ENCODE measurements at regions not wholly inside any gene's neighbourhood (a gene's known extent, or its start where the extent isn't known, plus 50 kb on each side); places are given as distances from the start of the nearest gene placed in this dataset.

DNA sequence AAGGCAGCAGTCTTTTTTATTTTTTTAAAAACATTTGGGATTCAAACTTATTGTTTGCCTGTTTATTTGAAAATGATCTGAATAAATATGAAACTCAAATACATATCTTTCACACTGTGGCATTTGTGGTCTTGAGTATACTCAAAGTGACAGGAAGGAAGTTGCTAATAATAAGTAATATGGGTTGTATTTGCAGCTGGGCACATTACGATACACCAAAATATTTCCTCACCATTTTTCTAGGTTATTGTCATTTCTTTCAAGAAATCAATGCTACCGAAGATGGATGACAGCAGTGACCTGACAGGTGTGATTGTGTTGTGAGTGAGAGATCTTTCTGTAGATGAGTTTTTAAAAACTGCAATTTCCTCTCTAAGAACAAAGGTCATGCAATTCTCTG, 665.7 kb downstream of the CDH8 start:
- no peaks in the 10 kb centered on the region for H3K27me3 ChIP-seq
- no peaks in the 10 kb centered on the region for H3K36me3 ChIP-seq
- ATAC-seq (ENCODE audit: low FRiP score in 2 of 2) = no peak
- no peak overlapping the region for H3K27ac ChIP-seq
- DNase-seq = no peak
- H3K4me3 ChIP-seq = no peak overlapping the region
- TF ChIP-seq, protein P1, sequence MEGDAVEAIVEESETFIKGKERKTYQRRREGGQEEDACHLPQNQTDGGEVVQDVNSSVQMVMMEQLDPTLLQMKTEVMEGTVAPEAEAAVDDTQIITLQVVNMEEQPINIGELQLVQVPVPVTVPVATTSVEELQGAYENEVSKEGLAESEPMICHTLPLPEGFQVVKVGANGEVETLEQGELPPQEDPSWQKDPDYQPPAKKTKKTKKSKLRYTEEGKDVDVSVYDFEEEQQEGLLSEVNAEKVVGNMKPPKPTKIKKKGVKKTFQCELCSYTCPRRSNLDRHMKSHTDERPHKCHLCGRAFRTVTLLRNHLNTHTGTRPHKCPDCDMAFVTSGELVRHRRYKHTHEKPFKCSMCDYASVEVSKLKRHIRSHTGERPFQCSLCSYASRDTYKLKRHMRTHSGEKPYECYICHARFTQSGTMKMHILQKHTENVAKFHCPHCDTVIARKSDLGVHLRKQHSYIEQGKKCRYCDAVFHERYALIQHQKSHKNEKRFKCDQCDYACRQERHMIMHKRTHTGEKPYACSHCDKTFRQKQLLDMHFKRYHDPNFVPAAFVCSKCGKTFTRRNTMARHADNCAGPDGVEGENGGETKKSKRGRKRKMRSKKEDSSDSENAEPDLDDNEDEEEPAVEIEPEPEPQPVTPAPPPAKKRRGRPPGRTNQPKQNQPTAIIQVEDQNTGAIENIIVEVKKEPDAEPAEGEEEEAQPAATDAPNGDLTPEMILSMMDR (IDR thresholded peaks at IDR 0.05) = no peak
- TF ChIP-seq EP300 (IDR thresholded peaks at IDR 0.05) (no peak), POLR2A (IDR thresholded peaks at IDR 0.05) (no peak), POLR2AphosphoS5 (IDR thresholded peaks at IDR 0.05) (no peak)
- no peaks in the 10 kb centered on the region for H3K4me1 ChIP-seq
- H3K9me3 ChIP-seq = no peaks in the 10 kb centered on the region
- whole genome bisulfite sequencing, 2 donors = 32 to 48% methylated on average over 2 of the region's 2 CpGs

DNA sequence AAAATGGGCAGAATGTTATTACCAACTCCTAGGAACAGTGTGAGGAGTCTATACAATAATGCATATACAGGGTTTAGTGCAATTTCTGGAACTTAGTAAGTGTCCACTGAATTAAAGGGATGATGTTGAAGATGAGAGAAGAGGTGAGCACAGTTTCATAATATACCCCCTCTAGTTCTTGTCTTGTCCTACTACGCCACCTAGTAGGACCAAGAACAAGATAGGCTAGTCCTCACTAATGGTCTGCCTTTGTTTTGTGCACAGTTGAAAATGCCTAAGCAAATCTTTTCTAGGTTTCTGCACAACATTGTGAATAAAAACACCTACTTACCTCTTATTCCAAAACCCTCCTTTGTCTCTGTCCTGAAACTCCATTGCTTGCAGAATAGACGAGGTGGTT, 670.2 kb downstream of the CDH8 start:
- DNase-seq (no peak), ATAC-seq (ENCODE audit: low FRiP score in 2 of 2) (no peak)
- no peaks in the 10 kb centered on the region for H3K27me3 ChIP-seq
- 68 to 81% methylated on average over 2 of the region's 2 CpGs for WGBS, 2 donors
- no peaks in the 10 kb centered on the region for H3K4me1 ChIP-seq
- no peak overlapping the region for H3K27ac ChIP-seq
- H3K4me3 ChIP-seq = no peak overlapping the region
- H3K9me3 ChIP-seq = no peaks in the 10 kb centered on the region
- TF ChIP-seq POLR2A (IDR thresholded peaks at IDR 0.05) = no peak
- TF ChIP-seq EP300 (IDR thresholded peaks at IDR 0.05) = no peak
- TF ChIP-seq POLR2AphosphoS5 (IDR thresholded peaks at IDR 0.05) = no peak
- TF ChIP-seq, protein P1 (IDR thresholded peaks at IDR 0.05) = no peak
- H3K36me3 ChIP-seq = no peaks in the 10 kb centered on the region

DNA sequence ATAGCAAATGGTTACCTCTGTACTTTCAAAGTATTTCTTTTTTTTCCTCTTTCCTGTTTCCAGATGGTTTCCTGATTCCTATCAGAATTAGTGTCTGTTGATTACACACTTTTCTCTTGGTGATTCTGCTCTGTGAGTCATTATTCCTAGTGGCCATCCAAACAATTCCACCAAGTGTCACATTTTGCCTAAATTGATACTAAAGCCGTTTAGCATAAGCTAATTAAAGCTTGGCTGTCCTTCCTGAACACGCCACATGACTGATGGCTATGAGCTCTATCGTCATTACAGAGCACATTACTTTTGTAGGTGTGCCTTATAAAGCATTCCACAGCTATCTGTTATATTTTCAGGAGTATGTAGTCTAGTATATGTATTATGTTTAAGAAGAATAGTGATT, 671.2 kb downstream of the CDH8 start:
- no peaks in the 10 kb centered on the region for H3K4me1 ChIP-seq
- ATAC-seq (ENCODE audit: low FRiP score in 2 of 2) (no peak), DNase-seq (no peak)
- no peak overlapping the region for H3K27ac ChIP-seq
- H3K36me3 ChIP-seq = no peaks in the 10 kb centered on the region
- no peaks in the 10 kb centered on the region for H3K27me3 ChIP-seq
- WGBS, 2 donors = 46 to 53% methylated on average over 3 of the region's 3 CpGs
- H3K9me3 ChIP-seq = no peaks in the 10 kb centered on the region
- TF ChIP-seq POLR2A (IDR thresholded peaks at IDR 0.05) = no peak
- H3K4me3 ChIP-seq = no peak overlapping the region

DNA sequence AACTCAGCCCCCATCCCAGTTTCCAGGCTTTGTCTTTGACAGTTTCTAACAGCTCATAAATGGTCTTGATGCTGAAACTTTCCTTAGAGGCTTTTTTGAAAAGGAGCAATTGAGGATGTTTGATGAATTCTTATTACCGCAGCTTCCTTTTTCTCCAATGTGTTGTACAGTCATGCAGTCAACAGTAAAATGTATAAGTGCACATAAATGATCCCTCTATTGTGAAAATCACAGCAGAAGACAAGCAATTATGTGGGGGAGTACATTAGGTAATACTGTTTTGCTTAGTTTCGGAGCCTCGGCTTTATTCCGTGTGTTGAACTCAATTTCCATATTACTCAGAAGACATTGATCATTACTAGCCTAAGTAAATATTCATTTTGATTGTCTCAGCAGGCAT, 673.7 kb downstream of the CDH8 start:
- WGBS, 2 donors = 92 to 94% methylated on average over 4 of the region's 4 CpGs
- DNase-seq = no peak
- ATAC-seq (ENCODE audit: low FRiP score in 2 of 2) = no peak

DNA sequence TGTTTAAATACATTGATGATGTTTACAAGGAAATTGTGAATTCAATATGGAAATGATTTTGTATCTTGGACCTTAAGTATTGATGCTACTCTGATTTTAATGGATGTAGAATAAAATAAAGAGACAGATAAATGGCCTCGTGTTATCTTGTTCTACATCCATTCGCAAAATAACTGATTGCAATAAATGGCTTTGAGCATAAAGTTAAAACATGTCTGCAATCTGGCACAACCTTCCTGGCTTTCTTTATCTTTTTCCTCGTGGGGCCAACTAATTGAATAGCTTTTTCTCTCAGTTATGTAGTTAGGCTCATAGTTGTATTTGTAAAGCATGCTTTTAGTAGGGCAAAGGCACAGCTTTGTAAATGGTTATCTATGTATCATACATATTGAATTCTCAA, 691.4 kb downstream of the CDH8 start:
- DNase-seq = no peak
- 73 to 74% methylated on average over 3 of the region's 3 CpGs for WGBS, 2 donors
- no peak overlapping the region for H3K4me3 ChIP-seq
- no peak for ATAC-seq (ENCODE audit: low FRiP score in 2 of 2)
- no peaks in the 10 kb centered on the region for H3K9me3 ChIP-seq
- no peaks in the 10 kb centered on the region for H3K27me3 ChIP-seq
- TF ChIP-seq, protein P1 (IDR thresholded peaks at IDR 0.05) = no peak
- no peak for TF ChIP-seq POLR2A (IDR thresholded peaks at IDR 0.05)
- no peaks in the 10 kb centered on the region for H3K36me3 ChIP-seq
- no peak overlapping the region for H3K27ac ChIP-seq
- no peaks in the 10 kb centered on the region for H3K4me1 ChIP-seq

More for the DNA sequence above, 673.7 kb downstream of the CDH8 start:
- H3K4me1 ChIP-seq = no peaks in the 10 kb centered on the region
- no peaks in the 10 kb centered on the region for H3K36me3 ChIP-seq
- no peaks in the 10 kb centered on the region for H3K9me3 ChIP-seq
- TF ChIP-seq POLR2A (IDR thresholded peaks at IDR 0.05) = no peak
- no peak overlapping the region for H3K4me3 ChIP-seq
- H3K27me3 ChIP-seq = no peaks in the 10 kb centered on the region
- H3K27ac ChIP-seq = no peak overlapping the region

DNA sequence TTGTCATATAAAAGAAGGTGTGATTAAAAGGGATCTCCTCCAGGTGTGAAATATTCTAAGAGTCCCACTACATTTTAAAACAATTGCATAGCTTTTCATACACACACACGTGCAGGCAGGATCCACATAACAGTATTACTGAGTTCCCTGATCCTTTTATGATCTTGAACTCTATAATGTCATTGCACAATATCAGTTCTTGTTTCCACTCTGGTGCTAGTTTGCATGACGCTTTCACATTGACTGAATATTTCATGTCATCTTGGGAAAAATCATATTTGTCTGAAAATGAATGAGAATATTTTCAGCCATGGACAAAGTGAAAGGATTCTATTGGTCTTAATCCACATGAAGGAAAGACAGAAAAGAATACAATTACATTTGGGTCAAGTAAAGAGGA, 703.8 kb downstream of the CDH8 start:
- ATAC-seq (ENCODE audit: low FRiP score in 2 of 2) = no peak
- Histone ChIP-seq H3K4me1 (no peaks in the 10 kb centered on the region), H3K36me3 (no peaks in the 10 kb centered on the region), H3K4me3 (no peak overlapping the region), H3K27me3 (no peaks in the 10 kb centered on the region), H3K27ac (no peak overlapping the region), H3K9me3 (no peaks in the 10 kb centered on the region)
- no peak for DNase-seq
- 75 to 78% methylated on average over 2 of the region's 2 CpGs for WGBS, 2 donors
- TF ChIP-seq, protein P1 (IDR thresholded peaks at IDR 0.05) = no peak
- TF ChIP-seq POLR2A (IDR thresholded peaks at IDR 0.05) (no peak), EP300 (IDR thresholded peaks at IDR 0.05) (no peak), POLR2AphosphoS5 (IDR thresholded peaks at IDR 0.05) (no peak)

Measured in upper lobe of left lung (tissue), 6 donors.